Neutrophil (primary cell): ENCODE measurements at regions not wholly inside any gene's neighbourhood (a gene's known extent, or its start where the extent isn't known, plus 50 kb on each side); places are given as distances from the start of the nearest gene placed in this dataset.

Experiments
- H3K27ac ChIP-seq: fragments of 200-600 bp; sonication (generic); 2 replicates; pipeline ENCODE4 v1.5.1; 2016; ENCODE audit warnings: mild to moderate bottlenecking, moderate library complexity
- H3K27me3 ChIP-seq: fragments of 200-600 bp; sonication (generic); 2 replicates; pipeline ENCODE4 v1.6.0; 2016; ENCODE audit warnings: mild to moderate bottlenecking
- H3K36me3 ChIP-seq: fragments of 200-600 bp; sonication (generic); 2 replicates; pipeline ENCODE4 v1.5.1; 2017
- H3K4me1 ChIP-seq, 2 experiments: fragments of 200-600 bp in 1 of 2; sonication (generic) in 1 of 2; 1 replicate in 1 of 2; 2 replicates in 1 of 2; pipeline versions ENCODE4 v1.5.1 to v1.6.1; 2013 to 2016; ENCODE audit warnings: low read depth in 1 of 2, low read length in 1 of 2, mild to moderate bottlenecking in 1 of 2, moderate library complexity in 1 of 2; ENCODE audit not compliant: control insufficient read depth in 1 of 2, insufficient read depth in 1 of 2
- H3K4me3 ChIP-seq, 2 experiments: fragments of 200-600 bp in 1 of 2; sonication (generic) in 1 of 2; 1 replicate in 1 of 2; 2 replicates in 1 of 2; pipeline ENCODE4 v1.5.1; 2013 to 2016; ENCODE audit warnings: low read depth in 1 of 2, low read length in 1 of 2, mild to moderate bottlenecking in 1 of 2, moderate library complexity in 1 of 2
- H3K9me3 ChIP-seq: fragments of 200-600 bp; sonication (generic); 2 replicates; pipeline ENCODE4 v1.5.1; 2016
- CTCF ChIP-seq: fragments of 200-600 bp; sonication (generic); IDR thresholded peaks from 2 replicates; pipeline ENCODE4 v1.5.1; 2016; ENCODE audit warnings: antibody characterized with exemption

- H3K27ac ChIP-seq = no peak overlapping the region
Measured at GRCh38 chr16:65618333-65618732, 496.5 kb upstream of the CDH11 start.

GRCh38 chr16:65617421-65617820, 495.6 kb upstream of the CDH11 start:
- Histone ChIP-seq H3K4me3 (no peak overlapping the region), H3K4me1 (no peaks in the 10 kb centered on the region), H3K9me3 (no peaks in the 10 kb centered on the region), H3K27ac (no peak overlapping the region), H3K27me3 (no peaks in the 10 kb centered on the region), H3K36me3 (no peaks in the 10 kb centered on the region)
- TF ChIP-seq CTCF = no peak

More at GRCh38 chr16:65618333-65618732, 496.5 kb upstream of the CDH11 start:
- H3K4me1 ChIP-seq = no peaks in the 10 kb centered on the region
- no peak overlapping the region for H3K4me3 ChIP-seq
- H3K36me3 ChIP-seq = no peaks in the 10 kb centered on the region
- no peak for TF ChIP-seq CTCF
- no peaks in the 10 kb centered on the region for H3K9me3 ChIP-seq
- H3K27me3 ChIP-seq = no peaks in the 10 kb centered on the region

DNA sequence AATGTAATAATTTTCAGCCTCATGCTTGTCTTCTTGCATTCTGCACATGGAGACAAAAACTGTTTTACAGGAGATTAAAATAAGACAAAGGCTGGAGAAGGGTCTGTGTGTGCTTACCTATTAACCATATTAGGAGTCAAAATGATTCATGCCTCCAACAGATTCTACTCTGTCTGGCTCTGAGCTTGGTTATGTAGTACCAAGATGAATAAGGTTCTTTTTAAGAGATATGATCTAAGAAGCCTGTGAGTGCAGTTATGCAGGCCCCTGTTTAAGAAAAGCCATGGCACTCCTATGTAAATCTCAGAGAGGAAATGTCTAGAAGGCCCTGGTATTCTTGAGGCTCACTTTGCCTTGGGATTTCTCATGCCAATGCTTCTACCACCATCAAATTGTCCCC, 486.6 kb upstream of the CDH11 start:
- TF ChIP-seq CTCF = no peak
- Histone ChIP-seq H3K4me3 (no peak overlapping the region), H3K9me3 (no peaks in the 10 kb centered on the region), H3K4me1 (no peaks in the 10 kb centered on the region), H3K36me3 (no peaks in the 10 kb centered on the region), H3K27me3 (no peaks in the 10 kb centered on the region), H3K27ac (no peak overlapping the region)

DNA sequence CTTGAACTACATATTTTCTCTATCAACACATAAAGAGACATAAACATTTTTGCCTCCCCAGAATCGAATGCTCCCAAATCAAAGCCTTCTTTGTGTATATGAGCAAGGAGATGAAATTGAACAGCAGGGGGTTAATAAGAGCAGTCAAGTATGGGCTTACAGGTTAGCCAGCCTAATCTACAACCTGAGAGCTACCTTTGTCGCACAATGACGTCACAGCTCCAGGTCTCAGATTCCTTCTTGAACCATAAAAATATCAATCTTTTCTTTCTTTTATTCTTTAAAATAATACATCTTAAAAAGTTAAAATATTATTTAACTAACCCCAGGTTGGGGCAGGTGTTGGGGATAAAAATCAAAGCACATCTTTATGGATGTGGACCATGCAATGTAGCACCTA, 482.9 kb upstream of the CDH11 start:
- no peaks in the 10 kb centered on the region for H3K9me3 ChIP-seq
- H3K4me3 ChIP-seq = no peak overlapping the region
- TF ChIP-seq CTCF = no peak
- no peak overlapping the region for H3K27ac ChIP-seq
- H3K4me1 ChIP-seq = no peaks in the 10 kb centered on the region
- no peaks in the 10 kb centered on the region for H3K36me3 ChIP-seq
- no peaks in the 10 kb centered on the region for H3K27me3 ChIP-seq

DNA sequence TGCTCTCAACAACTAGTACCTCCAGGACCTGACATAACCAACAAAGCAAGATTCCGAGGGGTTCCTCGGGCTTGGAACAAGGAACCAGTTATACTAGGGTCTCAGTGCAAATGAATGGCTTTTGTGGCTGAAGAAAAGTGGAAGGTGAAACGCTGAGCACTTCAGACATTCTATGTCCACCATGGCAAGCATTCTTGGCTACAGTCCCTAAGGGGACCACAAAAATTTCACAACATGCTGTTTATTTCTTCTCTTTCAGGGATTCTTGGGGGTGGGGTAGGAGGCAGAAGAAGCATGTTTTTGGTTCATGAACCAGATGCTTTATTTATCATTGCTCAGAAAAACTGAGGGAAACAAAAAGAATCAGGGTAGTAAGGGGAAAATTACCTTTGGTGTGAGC, 479.9 kb upstream of the CDH11 start:
- Histone ChIP-seq H3K36me3 (no peaks in the 10 kb centered on the region), H3K4me1 (no peaks in the 10 kb centered on the region), H3K4me3 (no peak overlapping the region), H3K9me3 (no peaks in the 10 kb centered on the region), H3K27me3 (no peaks in the 10 kb centered on the region), H3K27ac (no peak overlapping the region)
- TF ChIP-seq CTCF = no peak

GRCh38 chr16:65600629-65601028, 478.8 kb upstream of the CDH11 start:
- H3K36me3 ChIP-seq = no peaks in the 10 kb centered on the region
- H3K9me3 ChIP-seq = no peaks in the 10 kb centered on the region
- H3K4me3 ChIP-seq = no peak overlapping the region
- no peaks in the 10 kb centered on the region for H3K4me1 ChIP-seq
- H3K27me3 ChIP-seq = no peaks in the 10 kb centered on the region
- no peak for TF ChIP-seq CTCF
- H3K27ac ChIP-seq = no peak overlapping the region
